GM19452 (cell line): ENCODE measurements at regions not wholly inside any gene's neighbourhood (a gene's known extent, or its start where the extent isn't known, plus 50 kb on each side); places are given as distances from the start of the nearest gene placed in this dataset.
A peak's percentile ranks its signal among the peaks of the same experiment; 100 is the strongest.

Source experiments
- ATAC-seq: cut with Tn5 transposase; IDR thresholded peaks from one replicate; pipeline ENCODE4 v1.9.1; 2021; ENCODE audit not compliant: unreplicated experiment

DNA sequence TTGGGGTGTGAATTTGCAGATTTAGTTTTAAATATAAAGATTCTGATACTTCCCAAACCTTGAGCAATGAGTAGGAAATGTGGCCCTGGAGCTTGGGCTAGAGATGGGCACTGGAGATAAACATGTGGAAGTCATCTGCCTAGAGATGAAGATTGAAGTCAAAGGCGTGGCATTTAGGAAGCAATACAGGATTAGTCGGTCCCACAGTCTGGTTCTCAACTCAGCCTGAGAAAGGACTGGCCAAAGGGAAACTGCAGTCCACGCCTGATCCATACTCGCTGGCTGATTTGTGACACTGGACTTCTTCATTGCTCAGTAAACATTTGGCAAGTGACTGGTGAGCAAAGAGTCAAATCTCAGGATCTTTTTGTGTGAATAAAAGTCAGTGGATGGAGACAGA is 268.2 kb upstream of the ATP2B1 start:
- no peak for ATAC-seq

DNA sequence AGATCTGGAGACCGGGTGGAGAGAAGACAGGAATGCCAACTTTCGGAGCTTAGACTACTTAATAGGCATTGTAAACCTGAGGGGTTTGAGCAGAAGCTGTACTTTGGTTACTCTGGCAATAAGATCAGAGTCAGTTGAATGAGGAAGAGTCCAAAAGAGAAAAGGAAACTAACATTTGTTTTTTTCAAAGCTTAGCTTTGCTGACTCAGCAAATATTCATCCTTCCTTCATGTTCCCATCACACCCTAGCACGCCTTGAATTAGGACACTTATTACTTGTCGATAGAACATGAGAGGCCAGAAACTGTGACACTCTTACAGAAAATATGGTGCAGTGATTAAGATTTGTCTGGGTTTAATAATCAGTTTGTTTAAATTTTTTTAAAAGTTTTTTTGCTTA is 266.9 kb upstream of the ATP2B1 start:
- ATAC-seq = no peak

DNA sequence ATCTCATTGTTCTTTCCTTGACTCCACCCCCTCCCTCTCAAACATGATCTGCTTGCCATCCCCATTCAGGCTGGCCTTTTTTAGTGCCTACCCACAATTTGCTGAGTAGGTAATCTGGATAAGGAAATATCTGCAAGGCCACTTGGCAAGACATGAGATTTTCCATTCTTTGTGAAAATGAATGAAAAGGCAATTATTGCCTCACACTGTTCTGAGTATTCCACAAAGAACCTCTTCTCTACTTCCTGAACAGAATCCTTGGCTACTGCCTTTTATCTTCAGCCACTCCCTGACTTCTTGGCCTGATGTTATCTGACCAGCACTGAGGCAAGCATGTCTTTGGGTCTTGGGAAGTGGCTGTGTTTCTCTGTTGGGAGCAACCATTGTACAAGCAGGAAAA is 263.2 kb upstream of the ATP2B1 start:
- no peak for ATAC-seq

DNA sequence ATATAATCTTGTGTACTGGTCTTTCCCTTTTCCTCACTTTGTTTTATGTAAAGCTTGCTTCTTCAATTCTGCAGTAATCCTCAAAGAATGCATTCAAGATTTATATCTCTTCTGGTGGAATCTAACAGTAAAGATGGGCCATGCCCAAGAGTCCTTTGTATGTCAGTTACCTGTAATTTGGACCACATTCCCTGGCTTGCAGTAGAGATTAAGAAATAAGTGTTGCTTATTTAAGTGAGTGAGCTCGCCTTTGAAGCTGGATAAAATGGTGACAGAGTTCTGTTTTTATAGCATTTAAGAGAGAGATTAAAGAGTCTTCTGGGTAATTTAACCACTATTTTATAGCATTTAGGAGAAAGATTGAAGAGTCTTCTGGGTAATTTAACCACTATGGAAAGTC is 262.1 kb upstream of the ATP2B1 start:
- no peak for ATAC-seq

DNA sequence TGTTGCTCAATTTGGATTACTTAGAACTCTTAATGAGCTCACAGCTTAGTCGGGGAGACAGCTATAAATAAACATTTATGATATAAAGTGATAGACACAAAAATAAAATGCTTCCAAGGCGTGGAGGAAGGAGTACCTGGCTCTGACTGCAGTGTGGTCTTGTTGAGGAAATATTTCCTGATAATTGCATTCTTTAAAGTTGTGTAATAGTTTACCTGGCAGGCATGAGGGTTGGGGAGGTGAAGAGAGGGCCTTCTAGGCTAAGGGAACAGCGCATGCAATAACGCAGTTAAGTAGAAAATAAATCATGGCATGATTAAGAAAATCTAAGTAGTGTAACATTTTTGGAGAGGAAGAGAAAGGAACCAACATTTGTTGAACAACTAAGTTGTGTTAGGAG is 260.5 kb upstream of the ATP2B1 start:
- ATAC-seq = no peak

DNA sequence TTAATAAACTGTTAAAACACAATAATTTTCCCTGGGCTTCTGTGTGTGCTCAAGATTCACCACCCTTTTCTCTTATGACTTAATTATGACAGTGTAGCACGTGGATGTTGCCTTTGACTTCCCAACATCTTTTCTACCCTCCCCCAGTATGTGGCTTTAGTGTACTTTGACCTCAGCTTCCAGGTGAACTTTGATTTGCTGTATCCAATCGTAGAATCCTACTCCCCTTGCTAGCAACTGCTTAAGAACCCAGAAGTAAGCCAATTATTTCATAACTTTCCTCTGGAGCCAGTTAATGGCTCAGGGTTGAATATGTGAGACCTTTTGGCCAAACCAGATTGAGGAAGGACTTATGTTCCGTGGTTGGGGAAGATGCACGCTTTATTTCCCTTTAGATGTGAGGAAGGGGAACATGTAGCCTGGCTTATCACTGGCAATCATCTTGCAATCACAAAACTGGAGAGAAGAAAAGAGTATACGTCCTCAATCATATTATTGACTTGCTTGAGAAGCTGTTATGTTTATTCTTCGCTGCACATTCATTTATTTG is 259.6 kb upstream of the ATP2B1 start:
- no peak for ATAC-seq

DNA sequence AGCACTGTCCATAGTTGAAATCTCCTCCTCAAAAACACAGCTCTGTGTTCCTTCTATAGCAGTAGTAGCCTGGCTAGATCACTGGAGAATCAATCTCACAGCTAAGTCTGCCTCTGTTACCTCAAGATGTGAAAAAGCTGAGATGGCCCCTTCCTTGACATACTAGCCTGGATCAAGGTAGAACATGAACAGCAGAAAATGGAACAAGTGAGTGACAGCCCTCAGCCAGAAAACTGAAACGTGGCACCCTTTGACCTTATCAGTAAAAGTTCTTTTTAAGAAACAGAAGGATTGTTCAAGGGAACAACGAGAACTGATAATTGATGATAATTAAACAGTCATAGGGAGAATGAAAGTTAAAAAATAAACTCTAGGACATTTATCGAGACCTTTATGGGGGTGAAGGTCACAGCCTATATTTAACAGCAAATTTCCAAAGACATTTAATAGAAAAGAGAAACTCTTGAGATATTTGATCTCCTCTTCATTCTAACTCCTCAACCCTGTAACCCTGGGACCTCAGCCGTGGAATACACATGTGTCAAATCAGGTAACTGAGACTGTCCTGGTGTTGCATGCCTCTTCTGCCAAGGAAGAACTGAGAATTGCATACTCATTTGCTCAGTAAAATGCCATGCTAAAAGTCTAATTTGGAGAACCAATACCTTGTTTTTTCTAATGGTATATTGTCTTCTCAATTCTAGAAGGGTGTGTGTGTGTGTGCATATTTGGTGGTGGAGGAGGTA is 258.0 kb upstream of the ATP2B1 start:
- ATAC-seq = no peak

DNA sequence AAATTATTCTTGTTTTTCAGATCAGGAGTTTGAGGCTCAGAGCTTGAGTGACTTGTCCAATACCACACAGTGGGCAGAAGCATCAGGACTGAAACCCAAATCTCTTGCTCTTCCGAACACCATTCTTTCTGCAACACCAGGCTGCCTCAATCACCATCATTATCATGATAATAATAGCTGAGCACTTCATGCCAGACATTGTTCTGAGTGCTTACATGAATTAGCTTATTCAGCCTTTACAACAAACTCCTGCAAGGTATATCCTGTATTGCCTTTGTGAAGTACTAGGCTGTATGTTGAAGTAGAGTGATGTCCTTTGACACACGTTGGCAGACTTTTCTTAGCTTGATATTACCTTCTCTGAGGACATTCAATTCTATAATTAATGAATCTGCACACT is 257.4 kb upstream of the ATP2B1 start:
- no peak for ATAC-seq

DNA sequence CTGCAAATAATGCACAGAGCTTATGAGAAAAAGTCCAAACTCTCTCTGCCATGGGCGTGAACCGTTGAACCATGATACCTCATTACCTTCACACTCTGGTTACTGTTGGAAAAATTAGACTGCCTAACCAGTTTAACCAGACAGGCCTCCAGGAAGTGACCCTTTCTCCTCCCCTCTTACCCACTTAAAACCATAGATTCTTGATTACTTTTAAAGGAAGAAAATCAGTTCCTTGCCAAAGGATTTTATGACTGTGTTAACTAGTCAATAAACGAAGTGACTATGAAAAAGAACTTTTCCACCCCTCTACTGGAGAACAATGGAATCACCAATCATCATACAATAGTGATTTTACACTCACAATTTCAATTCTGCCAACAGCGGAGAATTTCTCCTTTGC is 254.0 kb upstream of the ATP2B1 start:
- no peak for ATAC-seq

DNA sequence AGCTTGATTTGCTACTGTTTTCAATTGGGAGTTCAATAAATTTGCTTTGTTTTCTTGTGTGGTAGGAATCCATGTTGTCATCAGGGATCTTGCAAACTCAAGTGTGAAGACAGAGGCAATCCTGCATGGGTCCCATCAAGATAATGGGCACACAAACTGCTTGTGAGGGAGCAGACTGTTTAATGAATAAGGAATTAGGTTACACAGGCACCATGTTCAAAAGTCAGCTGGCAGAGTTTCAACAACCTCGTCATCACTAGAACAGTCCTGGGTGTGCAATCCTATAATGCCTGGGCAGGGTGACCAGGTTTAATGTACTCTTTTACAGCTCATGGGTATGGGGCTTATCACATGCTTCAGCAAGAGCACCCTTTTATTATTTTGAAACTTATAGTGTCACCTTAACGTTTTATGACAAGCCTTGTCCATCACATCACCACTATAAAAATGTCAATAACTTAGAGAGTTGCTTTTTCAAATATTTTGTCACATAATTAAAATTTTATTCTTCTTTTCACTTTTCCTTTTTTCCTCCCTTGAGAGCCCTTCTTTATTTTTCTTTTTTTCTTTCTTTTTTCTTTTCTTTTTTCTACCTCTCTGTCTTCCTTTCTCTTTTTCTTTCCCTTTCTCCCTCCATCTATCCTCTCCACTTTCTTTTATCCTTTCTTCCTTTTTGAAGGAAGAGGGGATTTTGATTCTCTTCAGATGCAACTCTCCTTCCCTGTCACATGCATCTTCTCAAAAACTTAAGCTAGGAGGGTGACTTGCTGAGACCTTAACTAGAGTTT is 252.2 kb upstream of the ATP2B1 start:
- ATAC-seq = peak; percentile 39

DNA sequence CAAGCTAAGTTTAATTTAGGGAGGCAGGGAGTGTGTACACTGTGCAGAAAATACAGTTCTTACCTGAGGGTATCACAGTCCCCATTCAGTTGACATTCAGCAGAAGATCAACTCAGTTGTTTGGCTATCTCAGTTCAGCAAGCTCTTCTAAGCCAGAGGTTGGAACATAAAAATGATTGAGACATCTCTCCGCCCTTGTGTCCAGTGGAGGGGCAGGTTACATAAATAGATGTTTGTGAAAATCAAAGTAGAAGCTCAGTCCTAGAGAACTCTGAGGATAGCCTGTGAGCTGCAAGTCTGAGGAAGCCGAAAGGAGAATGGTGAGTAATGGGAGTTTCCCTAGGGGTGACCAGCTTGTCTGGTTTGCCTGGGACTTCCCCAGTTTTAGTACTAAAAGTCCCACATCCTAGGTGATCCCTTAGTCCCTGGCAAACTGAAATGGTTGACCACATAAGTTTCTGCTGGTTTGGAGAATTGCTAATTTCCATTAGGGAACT is 251.4 kb upstream of the ATP2B1 start:
- peak; percentile 95 for ATAC-seq

DNA sequence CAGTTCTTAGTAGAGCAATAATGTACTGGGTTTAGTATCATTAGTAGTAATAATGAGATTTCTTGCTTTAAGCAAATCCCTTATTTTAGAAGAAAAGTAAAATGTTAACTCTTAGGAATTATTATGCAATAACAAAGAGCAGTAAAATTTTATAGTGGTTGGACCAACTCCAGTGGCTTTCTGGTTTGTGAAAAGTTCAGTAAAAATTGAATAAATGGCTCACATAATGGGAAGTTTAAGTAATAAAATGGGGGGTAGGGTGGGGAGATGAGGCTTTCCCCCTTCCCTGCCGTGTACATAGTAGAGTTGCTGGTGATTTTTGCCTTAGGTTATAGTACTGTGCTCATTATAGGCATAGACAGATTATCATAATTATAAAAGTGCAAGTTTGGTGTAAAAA is 250.5 kb upstream of the ATP2B1 start:
- ATAC-seq = no peak

DNA sequence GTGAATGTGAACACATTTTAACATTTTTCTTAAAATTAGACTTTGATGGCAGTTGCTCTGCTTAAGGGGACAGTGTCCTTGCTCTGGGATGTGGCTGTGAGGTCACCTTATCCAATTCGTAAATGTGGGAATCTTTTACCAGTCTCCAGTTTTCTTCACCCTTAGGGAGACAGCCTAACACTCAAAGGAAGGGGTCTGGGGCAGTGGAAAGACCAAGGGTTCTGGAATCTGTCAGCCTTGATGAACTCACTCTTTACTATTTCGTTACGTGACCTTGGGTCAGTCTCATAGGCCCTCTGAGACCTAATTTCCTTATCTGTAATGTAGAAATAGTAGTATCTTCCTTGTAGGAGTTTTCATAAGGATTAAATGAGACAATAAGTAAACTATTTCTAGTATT is 245.6 kb upstream of the ATP2B1 start:
- ATAC-seq = no peak

DNA sequence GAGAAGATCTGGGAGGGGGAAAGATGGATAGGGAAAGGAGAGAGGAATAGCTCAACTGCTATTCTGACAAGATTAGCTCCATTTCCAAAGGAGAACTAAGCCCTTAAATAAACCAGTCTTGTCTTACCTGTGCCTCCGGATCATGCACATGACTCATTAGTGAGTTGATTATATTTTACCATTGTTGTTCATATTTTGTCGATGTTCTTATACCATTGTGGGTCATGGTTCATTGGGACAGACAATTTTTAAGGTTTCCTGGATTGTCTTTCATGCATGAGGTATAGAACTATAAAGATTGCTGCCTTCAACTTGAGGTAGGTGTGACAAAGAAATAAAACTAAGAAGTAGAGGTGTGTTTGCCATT is 243.0 kb upstream of the ATP2B1 start:
- no peak for ATAC-seq

DNA sequence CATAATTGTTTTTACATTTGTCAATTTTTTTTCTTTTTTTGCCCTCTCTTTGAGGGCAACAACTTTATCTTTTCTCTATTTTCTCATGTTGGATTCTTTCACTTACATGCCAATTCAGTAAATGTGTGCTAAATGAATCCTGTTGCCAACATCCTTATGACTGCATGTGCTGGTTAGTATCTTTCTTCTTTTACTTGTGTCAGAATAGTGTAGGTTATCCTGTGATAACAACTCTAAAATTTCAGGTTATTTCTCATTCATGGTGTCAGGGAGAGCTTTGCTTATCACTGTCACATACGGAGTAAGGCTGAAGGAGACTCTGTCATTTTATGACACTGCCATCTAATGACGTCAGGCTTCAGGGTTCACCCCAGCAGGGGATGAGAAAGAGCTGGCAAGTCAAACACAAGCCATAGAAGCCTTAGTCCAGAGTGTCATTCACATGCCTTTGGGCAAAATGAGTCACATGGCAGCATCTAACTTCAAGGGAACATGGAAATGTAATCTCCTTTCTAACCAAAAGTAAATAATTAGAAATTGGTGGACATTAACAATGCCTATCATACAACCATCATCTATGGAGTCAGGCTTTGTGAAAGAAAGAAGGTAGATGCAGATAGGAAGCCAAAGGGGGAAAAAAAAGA is 242.5 kb upstream of the ATP2B1 start:
- ATAC-seq = no peak

DNA sequence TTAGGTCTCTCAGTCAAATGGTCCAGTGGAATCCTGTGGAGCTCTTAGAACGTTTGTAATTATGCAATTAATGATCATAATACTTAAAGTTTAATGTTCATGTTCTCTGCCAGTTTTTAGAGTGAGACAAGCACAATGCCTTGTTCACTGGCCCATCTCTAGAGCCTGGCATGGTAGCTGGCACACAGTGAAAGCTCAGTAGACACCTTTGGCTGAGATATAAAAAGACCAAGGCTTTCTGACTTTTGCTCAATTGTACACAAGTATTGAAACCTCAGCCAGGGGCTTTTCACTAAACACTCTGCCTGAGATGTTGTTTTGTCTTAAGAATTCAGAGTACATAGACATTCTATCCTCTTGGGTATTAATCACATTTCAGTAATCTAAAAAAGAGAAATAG is 241.8 kb upstream of the ATP2B1 start:
- no peak for ATAC-seq

DNA sequence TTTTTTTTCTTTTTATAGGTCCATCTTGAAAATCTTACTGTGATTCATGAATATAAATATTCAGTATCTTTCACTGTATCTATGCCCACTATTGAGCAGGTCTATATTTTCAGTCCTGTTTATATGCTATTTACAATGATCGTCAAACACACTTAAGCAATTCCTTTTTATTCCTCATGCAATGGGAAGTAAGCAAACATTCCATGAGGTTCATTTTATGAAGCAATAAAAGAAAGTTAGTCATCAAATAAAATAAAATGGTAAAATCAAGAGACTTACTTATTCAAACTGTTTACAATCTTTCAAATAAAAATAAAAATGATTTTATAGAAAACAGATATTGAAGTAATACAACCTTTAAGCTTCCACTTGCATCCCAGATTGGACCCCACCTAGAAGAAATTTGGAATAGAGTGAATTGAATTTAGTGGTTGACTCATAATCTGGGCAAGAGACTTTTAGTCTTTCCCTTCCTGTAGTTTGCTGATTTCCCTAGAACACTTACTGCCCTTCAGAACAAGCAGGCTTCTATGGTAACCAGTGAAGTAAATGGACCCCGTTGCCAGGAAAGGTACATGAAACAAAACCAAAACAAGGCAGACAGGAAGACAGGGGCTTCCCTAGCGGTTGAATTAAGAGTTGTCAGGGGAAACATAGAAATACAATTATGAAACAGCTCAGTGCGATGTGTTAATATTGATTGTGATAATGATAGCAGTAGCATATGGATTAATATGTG is 241.0 kb upstream of the ATP2B1 start:
- peak; percentile 93 for ATAC-seq

DNA sequence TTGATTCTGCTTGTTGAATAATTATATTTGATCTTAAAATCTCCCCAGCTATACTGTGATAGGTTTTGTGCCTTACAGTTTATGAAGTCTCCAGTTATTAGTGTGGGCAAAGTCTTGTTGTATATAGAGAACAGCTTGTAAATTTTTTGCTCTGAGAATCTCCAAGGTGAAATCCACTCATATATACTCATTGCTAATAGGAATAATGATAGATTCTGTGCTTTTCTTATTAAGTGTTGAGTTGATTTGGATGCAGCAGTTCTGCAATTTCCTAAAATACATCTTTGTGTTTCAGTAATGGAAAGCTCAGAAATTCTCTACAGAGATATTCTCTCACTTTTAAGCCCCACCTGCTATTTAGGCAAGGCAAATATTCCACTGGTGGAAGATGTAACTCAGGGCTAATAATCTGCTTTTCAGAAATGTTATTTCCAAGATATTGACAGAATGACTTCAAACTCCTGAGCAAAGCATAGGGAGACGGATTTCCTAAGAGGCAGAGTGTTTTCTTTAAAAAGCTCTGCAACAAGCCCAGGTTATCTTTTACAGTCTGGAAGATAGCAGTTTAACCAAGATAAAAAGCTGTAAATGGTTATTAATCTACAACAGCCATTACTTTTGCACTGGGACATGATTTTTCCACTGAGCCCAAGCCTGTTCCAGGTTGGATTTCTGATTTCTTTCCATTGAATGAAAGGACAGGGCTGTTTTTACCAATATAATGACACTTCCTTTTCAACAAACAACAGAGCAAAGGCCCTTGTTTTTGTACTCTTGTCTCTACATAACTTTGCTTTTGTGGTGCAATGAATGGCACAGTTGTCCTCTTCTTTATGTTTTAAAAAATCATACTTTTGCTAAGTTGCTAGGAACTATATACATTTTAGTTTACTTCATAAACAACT is 239.9 kb upstream of the ATP2B1 start:
- ATAC-seq = no peak

DNA sequence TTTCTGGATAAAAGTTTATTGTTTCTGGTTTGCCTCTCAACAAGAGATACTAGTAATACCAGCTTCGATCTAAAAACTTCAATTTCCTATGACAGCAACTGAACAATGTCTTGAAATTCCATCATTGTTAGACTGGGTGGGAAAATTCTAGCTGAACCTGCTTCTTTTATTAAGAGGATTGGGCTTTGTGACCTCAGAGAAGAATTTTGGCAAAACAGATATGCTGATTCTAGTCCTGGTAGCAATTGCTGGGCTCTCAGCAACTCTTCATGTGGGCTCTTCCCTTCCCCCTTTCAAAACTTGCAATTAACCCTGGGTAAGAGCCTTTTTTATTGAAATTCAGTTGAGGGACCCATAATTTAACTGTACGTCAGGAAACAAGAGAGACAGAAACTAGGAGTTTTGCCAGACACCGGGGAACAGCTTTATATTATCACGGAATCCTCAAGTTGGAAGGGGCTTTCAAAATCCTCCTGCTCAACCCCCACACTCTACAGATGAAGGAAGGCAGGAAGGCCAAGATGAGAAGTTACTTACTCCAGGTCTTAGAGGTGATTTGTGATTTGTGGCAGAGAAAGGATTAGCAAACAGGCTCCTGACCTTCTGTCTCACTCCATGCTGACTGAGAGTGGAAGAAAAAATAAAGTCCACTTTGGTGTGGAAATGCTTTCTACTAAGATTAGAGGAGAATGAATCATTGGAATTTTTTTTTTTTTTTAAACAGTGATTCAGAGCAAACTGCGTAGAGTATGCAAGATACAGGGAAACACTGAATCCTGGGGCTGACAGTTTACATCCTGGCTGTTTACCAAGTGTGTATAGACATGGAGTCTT is 239.0 kb upstream of the ATP2B1 start:
- ATAC-seq = no peak
